GM10266 (cell line): ENCODE measurements at regions not wholly inside any gene's neighbourhood (a gene's known extent, or its start where the extent isn't known, plus 50 kb on each side); places are given as distances from the start of the nearest gene placed in this dataset.

Experiments used
- DNase-seq: peaks from one replicate; pipeline ENCODE4 v3.0.0; 2012; ENCODE audit errors: extremely low spot score
- TF ChIP-seq, protein P1 (sequence below): IDR thresholded peaks from 2 replicates; pipeline ENCODE4 v1.5.1; 2012; ENCODE audit warnings: mild to moderate bottlenecking, low read depth; ENCODE audit not compliant: control insufficient read depth, insufficient read depth; ENCODE audit errors: missing control alignments

DNA sequence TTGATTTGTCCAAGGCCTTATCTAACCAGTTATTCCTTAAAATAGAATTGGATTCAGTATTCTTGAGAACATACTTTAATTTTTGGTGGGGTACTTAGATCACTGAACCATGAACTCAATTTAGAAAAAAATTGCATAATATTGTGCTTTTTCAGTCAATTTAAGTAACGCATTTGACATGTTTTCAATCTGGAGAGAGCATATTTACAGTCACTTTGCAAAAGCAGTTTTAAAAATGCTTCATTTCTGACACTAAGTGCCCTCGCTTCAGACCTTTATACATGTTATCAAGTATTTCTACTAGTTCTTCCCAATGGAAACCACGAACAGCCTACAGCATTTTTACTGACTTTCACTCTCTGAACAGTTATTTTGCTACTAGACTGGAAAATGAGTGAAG lies 257.1 kb upstream of the NDST4 start:
- DNase-seq = no peak
- TF ChIP-seq, protein P1, sequence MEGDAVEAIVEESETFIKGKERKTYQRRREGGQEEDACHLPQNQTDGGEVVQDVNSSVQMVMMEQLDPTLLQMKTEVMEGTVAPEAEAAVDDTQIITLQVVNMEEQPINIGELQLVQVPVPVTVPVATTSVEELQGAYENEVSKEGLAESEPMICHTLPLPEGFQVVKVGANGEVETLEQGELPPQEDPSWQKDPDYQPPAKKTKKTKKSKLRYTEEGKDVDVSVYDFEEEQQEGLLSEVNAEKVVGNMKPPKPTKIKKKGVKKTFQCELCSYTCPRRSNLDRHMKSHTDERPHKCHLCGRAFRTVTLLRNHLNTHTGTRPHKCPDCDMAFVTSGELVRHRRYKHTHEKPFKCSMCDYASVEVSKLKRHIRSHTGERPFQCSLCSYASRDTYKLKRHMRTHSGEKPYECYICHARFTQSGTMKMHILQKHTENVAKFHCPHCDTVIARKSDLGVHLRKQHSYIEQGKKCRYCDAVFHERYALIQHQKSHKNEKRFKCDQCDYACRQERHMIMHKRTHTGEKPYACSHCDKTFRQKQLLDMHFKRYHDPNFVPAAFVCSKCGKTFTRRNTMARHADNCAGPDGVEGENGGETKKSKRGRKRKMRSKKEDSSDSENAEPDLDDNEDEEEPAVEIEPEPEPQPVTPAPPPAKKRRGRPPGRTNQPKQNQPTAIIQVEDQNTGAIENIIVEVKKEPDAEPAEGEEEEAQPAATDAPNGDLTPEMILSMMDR = no peak

GRCh38 chr4:115370012-115370411 lies 256.6 kb upstream of the NDST4 start:
- DNase-seq = no peak

DNA sequence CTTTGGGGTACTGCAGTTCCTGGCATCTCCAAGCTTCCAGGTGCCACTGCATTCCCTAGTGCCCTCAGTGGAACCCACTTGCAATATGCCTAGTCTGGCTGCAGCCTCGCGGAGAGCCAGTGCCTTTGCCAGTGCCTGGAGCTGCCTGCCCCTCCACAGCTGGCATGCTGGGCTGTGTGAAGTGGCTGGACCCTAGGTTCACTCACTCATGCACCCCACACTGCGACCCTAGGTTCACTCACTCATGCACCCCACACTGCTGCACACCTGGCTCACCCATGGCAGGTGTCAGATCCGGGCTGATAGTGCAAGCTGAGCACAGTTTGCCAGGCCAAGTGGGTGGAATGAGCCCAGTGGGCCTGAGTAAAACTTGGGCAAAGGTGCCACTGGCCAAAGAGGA lies 253.0 kb upstream of the NDST4 start:
- no peak for DNase-seq
- TF ChIP-seq, protein P1 = no peak

More at GRCh38 chr4:115370012-115370411, 256.6 kb upstream of the NDST4 start:
- TF ChIP-seq, protein P1 = no peak

GRCh38 chr4:115365185-115365584 lies 251.8 kb upstream of the NDST4 start:
- TF ChIP-seq, protein P1 = no peak
- DNase-seq = no peak

DNA sequence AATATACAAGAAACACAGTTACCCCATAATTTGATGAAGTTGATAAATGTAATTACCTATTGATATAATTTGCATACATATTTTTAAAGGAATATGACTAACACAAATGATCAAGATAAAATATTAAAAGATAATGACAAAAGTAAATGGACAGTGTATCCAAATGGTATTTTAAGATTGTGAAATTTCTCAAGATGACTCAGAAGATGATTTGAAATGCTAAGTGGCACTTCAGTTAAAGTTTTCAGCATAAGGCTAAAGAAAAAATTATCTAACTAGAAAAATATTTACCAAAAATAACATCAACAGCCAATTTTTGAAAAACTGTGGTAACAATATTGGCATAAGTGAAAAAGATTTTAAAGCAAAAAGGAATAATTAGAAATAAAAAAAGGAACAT lies 248.4 kb upstream of the NDST4 start:
- DNase-seq = no peak
- TF ChIP-seq, protein P1 = no peak

DNA sequence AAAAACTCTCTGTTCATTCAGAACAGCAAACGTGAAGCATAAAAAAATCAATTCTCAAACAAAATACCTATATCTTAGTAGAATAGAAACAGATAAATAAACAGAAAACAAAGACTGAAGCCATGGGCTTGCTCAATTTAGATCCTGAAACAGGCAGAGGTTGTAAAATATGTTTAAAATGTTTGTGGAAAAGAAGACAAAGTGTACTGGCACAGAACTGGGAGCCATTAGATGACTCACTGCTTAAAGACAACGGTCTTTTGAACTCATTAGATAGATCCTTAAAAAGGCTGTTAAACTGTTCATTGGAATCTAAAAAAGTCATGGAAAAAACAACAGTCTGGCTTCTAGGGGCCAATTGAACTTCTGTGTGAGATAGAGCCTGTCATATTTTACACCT lies 247.0 kb upstream of the NDST4 start:
- TF ChIP-seq, protein P1 = no peak
- DNase-seq = no peak

DNA sequence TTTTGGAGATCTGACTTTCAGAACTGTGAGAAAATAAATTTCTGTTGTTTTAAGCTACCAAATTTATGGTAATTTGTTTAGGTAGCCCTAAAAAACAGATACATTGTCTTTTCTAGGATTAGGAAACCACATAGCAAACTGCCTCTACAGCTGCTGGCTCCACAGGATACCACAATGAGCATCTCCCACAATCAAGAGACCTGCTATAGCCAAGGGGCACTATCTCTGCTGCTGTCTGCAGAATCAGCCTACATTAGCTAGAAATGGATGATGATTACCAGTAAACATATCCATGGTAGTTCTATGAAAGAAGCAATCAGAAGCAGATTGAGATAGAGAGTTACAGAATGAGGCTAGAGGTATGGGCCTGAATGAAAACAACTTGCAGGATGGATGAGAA lies 244.4 kb upstream of the NDST4 start:
- TF ChIP-seq, protein P1 = no peak
- DNase-seq = no peak
